Erythroblast (primary cell): ENCODE measurements at regions not wholly inside any gene's neighbourhood (a gene's known extent, or its start where the extent isn't known, plus 50 kb on each side); places are given as distances from the start of the nearest gene placed in this dataset.

ENCODE experiments used
- DNase-seq, 2 experiments: peaks; one replicate each; lab custom pipeline; 2025; lab: John Stamatoyannopoulos, UW
- GATA1 ChIP-seq: IDR thresholded peaks from 2 replicates; pipeline ENCODE4 v1.6.1; 2011; ENCODE audit warnings: low read depth, mild to moderate bottlenecking, control low read depth, low read length, moderate library complexity
- POLR2A ChIP-seq: IDR thresholded peaks from 2 replicates; pipeline ENCODE4 v1.6.1; 2011; ENCODE audit warnings: mild to moderate bottlenecking, low read length

DNA sequence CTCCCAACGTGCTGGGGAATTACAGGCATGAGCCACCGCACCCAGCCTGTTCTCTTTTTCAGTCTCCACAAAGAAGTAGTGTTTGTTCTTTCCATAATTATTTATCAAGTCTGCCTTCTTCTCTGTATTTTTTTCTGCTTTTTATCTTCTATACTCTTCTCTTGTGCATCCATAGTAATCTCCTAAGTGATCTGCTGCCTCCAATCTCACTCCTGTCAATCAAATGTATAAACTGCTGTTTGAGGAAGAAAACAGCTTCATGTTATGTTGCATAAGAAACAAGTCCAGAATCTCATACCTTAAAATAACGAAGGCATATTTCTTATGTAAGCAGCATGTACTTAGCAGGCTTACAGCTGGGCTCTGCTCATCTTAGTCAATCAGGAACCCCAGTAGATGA is 801.6 kb upstream of the NR2F2 start:
- TF ChIP-seq GATA1 (no peak), POLR2A (no peak)

DNA sequence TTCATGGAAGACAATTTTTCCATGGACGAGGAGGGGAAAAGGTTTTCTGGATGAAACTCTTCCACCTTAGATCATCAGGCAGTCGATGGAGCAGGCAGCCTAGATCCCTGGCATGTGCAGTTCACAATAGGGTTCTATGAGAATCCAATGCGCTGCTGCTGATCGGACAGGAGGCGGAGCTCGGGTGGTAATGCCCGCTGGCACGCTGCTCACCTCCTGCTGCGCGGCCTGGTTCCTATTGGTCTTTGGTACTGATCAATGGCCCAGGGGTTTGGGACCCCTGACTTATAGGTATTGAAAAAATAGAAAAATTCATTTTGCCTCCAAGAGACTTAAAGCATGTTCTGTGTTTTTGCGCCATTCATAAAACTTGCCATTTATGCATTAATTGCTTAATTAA is 793.9 kb upstream of the NR2F2 start:
- no peak for DNase-seq
- TF ChIP-seq POLR2A (no peak), GATA1 (no peak)

More for the DNA sequence above, 801.6 kb upstream of the NR2F2 start:
- no peak for DNase-seq

DNA sequence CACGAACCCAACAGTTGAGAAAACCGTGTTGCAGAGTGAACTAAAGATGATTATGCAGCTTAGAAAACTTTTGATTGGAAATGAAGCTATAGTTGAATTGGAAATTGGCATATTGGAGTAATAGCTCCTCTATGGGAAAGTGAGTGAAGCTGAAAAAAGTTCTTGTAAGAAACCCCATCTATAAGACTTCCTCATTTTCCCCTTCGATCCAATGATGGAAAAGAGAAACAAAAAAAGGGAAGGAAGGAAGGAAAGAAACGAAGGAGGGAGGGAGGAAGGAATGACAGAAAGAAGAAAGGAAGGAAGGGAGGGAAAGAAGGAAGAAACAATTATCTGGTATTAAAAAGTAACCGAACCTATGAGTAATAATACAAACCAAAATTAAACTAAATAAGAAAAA is 791.8 kb upstream of the NR2F2 start:
- DNase-seq: no peak
- TF ChIP-seq POLR2A: no peak
- TF ChIP-seq GATA1: no peak

DNA sequence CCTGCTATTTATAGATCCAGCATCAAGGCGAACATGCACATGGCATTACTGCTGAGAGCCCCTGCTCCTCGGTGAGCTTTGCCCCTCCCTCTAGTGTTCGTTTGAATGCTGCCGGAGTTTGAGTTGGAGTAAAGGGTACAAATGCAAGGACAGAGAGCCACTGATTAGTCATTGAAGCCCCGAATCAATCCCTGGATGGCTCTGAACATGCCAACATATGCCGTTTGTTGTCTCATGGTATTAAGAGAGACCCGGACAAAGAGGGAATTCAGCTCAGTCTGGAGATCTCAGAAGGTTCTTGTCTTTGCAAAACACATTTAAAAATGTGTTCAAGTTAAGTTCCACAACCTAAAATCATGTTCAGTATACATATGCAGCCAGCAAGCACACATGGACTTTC is 789.2 kb upstream of the NR2F2 start:
- DNase-seq: no peak
- no peak for TF ChIP-seq GATA1
- TF ChIP-seq POLR2A: no peak

DNA sequence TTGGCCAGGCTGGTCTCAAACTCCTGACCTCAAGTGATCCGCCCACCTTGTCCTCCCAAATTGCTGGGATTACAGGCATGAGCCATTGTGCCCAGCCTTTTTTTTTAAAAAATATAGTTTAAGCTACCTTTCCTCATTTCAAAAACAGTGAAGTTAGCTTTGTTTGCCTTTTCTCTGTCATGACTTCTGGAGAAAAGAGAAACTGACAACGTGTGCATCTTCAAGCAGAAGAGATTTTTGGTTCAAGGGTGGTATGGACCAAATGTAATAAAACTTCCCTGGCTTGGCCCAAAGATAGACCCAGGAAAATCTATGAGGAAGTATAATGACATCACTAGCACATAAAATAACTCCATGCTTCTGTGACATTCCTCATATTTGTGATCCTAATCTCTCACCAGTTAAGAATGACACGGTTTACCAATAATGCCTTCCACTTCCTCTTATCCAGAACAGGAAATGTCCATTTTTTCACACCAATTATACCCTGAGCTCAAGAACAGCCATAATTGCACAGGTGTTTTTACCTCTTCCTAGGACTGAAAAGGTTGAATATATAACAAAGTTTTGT is 781.2 kb upstream of the NR2F2 start:
- TF ChIP-seq POLR2A (no peak), GATA1 (no peak)
- no peak for DNase-seq

DNA sequence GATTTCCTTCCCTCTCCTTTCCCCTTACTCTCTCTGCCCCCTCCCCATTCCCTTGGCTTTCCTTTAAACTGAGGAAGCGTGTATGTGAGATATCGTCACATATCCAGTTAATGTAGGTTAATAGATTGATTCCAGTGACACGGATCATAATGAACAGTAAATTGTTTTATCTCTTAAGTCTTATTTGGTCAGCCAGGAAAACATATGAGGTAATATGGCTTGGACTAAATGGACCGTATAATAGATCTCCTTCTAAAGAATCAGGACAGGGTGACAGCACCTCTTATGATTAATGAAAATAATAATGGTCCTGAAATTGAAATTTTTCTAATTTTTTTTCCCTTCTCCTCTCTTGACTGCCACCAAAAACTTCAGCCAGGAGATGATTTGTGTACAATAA is 779.8 kb upstream of the NR2F2 start:
- no peak for DNase-seq
- no peak for TF ChIP-seq GATA1
- TF ChIP-seq POLR2A: no peak

DNA sequence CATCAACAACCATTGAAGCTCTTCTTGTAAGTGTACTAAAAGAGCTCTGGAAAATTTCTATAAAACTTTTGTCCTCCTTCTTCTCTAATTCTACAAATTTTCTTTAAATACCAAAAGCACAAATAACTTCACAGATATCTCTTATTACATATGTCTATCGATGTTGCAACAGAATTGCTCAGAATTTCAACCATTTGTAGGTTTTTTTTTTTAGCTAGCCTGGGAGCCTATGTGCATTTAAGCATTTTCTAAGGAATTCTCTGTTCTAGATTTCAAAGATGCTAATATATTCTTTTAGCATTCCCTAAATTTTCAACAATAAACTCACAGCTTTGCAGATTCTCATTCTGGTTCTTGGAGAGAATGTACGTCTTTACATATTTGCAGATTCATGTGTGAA is 774.3 kb upstream of the NR2F2 start:
- TF ChIP-seq POLR2A: no peak
- no peak for TF ChIP-seq GATA1
- DNase-seq: no peak

DNA sequence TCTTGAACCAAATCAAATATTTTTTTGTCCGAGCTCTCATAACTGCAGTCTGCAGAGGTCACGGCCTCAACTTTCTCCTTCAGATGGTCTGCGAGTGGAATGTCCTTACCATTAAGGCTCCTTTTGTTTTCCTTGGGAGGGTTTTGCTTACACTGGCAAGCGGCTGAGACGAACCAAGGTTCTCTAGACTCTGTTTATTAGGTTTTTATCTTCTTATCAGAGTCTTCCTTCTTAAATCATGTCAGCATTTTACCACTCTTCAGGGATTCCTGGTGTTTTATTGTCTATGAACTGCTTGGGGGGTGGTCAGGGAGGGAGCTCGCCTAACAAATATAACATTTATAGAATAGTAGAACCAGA is 773.7 kb upstream of the NR2F2 start:
- DNase-seq: no peak
- TF ChIP-seq POLR2A: no peak
- no peak for TF ChIP-seq GATA1

DNA sequence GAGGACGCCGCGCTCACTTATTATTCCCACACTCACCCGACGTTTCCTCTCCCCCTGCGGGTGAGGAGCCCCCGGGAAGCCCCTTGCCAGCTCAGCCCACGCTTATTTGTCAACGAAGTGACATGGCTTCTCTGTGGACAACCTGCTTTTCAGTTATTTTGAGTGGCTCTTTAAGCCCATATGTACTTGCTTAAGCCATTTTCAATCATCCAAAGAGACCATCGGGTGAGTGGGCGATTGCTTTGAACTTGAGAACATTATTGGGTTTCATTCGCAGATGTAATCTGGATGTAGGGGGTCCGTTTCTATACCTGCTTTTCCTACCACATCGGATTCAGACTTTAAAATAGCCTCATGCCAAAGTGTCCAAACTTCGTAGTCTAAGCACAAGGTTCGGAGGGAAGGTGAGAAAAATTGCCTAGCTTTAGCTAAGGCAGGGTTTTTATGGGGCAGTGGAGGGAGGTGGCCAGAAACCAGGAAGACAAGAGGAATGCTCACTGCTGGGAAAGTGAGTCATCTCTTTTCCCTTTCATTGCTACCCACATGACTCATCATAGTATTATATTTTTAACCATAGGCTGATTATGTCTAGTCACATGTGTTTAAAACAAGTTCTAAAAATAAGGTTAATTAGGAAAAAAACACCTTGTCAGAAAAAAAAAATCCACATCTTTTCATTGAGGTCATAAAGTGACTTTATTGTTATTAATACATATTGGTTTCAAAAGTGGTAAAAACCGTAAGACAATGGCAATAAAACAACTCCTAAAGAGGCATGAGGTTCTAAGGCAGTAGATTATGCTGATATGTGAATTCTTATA is 773.1 kb upstream of the NR2F2 start:
- TF ChIP-seq GATA1 (no peak), POLR2A (no peak)
- DNase-seq: no peak

DNA sequence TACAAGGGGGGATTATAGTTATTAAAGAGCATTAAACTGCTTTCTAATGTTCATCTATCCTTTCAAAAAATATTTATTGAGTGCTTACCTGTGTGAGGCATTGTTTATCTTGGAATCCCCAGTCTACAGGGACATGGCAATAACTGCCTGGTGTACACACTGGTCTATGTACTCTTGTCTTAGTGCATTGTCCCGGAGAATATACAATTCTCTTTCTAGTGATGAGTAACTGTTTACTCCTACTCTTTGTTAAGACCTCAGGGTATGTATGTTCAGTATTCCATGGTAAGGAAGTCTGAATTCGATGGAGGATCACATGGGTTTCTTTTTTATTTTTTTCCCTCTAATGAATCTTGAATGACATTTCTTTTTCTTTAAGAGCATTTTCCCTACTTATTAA is 772.4 kb upstream of the NR2F2 start:
- no peak for TF ChIP-seq GATA1
- no peak for TF ChIP-seq POLR2A
- no peak for DNase-seq

DNA sequence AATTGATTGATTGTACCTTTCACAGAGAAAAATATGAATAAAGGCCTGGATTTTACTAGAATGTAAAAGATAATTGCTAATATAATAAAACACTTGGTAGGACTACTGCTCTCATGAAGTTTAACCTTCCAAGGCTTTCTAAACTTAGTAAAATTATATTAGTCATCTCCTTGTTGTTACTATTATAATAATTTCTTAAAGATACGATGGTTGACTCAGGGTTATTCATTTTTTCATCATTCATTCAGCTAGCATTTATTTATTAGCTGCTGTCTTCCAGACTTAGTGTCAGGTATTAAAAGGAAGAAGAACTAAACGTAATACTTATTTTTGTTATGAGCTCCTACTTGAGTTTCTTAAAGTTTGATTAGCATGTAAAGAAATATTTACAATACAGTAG is 771.6 kb upstream of the NR2F2 start:
- TF ChIP-seq GATA1 (no peak), POLR2A (no peak)
- DNase-seq: no peak

DNA sequence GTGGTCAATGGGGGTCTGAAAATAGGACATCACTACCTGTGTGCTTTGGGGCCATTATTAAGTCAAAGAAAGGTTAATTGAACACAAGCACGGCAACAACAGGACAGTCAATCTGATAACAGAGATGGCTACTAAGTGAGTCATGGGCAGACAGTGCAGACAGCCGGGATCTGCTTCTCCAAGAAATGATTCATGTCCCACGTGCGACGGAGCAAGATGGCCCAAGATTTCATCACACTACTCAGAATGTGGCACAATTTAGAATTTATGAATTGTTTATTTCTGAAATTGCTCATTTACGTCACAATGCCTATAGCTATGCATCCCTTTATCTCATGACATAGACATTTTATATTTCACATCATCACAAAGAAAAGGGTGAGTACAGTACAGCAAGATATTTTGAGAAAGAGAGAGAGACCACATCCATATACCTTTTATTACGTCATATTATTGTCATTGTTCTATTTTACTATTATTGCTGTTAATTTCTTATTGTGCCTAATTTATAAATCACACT is 770.6 kb upstream of the NR2F2 start:
- no peak for DNase-seq
- TF ChIP-seq POLR2A (no peak), GATA1 (no peak)

DNA sequence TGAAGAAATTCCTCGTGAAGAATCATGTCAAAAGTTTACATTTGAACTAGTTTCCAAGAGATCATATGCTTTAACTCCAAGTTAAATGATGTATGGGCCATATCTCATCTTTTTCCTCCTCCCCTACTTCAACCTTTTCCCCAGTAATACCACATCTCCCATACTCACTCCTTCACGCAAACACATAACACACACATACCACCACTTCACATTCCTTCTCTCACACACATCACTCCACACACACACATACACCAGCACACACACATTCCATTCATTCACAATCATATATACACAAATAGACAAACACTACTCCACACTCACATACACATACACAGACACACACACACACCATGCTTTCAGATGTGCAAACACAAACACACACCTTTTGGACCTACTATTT is 769.0 kb upstream of the NR2F2 start:
- DNase-seq: no peak
- no peak for TF ChIP-seq POLR2A
- no peak for TF ChIP-seq GATA1

DNA sequence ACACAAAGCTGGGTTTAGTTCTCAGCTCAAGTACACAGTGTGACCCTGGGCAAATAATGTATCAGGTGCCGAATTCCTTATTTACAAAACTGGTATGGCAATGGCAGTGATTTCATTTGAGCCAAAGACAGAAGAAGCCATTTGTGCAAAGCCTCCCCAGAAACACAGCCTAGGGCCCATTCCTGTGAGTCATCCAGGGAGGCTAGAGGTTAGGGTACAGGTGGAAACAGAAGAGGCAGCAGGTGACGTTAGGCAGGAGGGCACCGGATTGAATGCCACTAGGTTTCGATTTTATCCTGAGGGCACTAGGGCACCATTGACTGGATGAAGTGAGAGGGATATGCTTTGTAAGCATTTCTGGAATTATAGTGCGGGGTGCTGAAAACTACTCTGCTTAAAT is 766.9 kb upstream of the NR2F2 start:
- no peak for DNase-seq
- TF ChIP-seq GATA1: no peak

DNA sequence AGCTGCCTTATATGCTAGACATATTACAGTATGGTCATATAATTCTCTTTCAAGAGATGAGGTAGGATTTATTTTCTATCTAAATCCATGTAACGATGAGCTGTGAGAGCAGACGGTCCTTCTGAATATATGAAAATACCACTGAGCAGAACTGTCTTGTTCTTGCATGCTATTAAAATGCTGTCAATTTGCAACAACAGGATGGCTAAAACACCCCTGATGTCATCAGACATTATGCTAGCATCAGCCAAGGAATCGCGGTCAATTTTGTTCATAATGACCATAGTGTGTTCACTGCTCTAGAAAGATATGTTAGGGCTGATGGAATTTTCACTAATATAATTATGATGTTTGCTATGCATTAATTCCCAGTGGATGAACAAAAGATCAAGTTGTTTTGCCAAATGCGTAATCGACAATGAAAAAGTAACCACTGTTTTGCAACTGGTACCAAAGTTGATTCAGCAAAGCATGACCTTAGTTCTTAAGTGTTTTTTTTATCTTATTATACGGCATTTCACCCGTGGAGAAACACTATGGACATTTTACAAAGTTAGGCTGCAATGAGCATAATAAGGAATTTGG is 765.4 kb upstream of the NR2F2 start:
- DNase-seq: no peak
- TF ChIP-seq GATA1 (no peak), POLR2A (no peak)
